AG04450 (cell line): ENCODE measurements at regions not wholly inside any gene's neighbourhood (a gene's known extent, or its start where the extent isn't known, plus 50 kb on each side); places are given as distances from the start of the nearest gene placed in this dataset.

ENCODE experiments used
- CTCF ChIA-PET: fragments of 300-600, 350-600 bp; formaldehyde crosslinking; extraction: SDS; loops from one replicate; lab custom pipeline; 2022; ENCODE audit warnings: antibody characterized with exemption, inconsistent platforms; lab: Charles Lee
- POLR2A ChIA-PET: fragments of 350-600 bp; formaldehyde crosslinking; extraction: SDS; loops from one replicate; lab custom pipeline; 2021; ENCODE audit warnings: antibody characterized with exemption, inconsistent platforms; lab: Yijun Ruan, JAX
- DNase-seq: peaks from one replicate; pipeline ENCODE4 v3.0.0-alpha.2; 2011; ENCODE audit warnings: low read depth, low spot score
- H3K27ac ChIP-seq: one replicate; pipeline ENCODE4 v1.5.1; 2012; ENCODE audit warnings: low read depth, low read length, control low read depth
- H3K27me3 ChIP-seq: one replicate; pipeline ENCODE4 v1.6.0; 2012; ENCODE audit warnings: low read length; ENCODE audit not compliant: control insufficient read depth, insufficient read depth
- H3K4me3 ChIP-seq: 2 replicates; pipeline ENCODE4 v1.5.1; 2011; ENCODE audit warnings: mild to moderate bottlenecking, low read depth, low read length, control low read depth
- H3K9me3 ChIP-seq: 2 replicates; pipeline ENCODE4 v1.5.1; 2012; ENCODE audit warnings: low read length; ENCODE audit not compliant: control insufficient read depth, insufficient read depth
- TF ChIP-seq, protein P1 (sequence below): IDR thresholded peaks from 2 replicates; pipeline ENCODE4 v1.5.1; 2011; ENCODE audit warnings: low read depth, low read length, control low read depth, inconsistent platforms

DNA sequence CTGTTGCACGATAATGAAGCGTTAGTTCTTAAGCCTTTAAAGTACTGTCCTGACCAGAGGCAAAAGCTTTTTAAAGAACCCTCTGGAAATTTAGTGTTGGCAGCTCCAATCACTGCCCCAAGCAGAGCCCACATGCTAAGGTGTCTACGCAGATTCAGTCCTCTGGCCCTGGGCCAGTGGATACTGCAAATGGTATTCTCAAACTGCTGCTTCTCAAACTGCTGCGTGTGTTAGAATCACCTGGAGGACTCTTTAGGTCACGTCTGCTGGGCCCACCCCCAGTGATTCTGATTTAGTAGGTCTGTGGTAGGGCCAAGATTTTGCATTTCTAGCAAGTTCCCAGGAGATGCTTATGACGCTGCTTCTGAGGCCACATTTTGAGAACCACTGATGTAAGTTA lies 96.0 kb upstream of the CCDC28A start:
- POLR2A ChIA-PET: no interaction called here
- H3K27ac ChIP-seq: no peak overlapping the region

DNA sequence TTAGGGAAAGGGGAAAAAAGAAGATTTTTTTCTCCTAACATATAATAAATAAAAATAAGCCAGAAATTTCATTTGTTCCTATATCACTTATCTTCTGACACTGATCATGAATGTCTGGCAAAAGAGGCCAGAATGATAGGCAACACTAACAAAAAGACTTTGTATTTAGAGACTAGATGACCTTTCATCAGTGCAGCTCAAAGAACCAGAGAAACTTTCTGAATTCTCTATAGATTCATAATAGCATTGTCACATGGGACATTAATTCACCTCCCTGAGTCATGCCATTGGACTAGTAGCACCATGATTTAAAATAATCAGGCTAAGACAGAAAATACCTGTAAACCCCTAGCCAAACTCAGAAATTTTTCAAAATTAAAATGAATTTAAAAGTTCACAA lies 95.4 kb upstream of the CCDC28A start:
- Histone ChIP-seq H3K27ac (no peak overlapping the region), H3K9me3 (no peaks in the 10 kb centered on the region), H3K27me3 (no peaks in the 10 kb centered on the region), H3K4me3 (no peak overlapping the region)
- ChIA-PET POLR2A (no interaction called here), CTCF (interaction anchor here (1.0 to 1.3 kb wide), 2 partner anchors 86 to 89 kb away, joined by 3 to 4 read pairs; no protein-coding TSS in a partner anchor)
- TF ChIP-seq, protein P1, sequence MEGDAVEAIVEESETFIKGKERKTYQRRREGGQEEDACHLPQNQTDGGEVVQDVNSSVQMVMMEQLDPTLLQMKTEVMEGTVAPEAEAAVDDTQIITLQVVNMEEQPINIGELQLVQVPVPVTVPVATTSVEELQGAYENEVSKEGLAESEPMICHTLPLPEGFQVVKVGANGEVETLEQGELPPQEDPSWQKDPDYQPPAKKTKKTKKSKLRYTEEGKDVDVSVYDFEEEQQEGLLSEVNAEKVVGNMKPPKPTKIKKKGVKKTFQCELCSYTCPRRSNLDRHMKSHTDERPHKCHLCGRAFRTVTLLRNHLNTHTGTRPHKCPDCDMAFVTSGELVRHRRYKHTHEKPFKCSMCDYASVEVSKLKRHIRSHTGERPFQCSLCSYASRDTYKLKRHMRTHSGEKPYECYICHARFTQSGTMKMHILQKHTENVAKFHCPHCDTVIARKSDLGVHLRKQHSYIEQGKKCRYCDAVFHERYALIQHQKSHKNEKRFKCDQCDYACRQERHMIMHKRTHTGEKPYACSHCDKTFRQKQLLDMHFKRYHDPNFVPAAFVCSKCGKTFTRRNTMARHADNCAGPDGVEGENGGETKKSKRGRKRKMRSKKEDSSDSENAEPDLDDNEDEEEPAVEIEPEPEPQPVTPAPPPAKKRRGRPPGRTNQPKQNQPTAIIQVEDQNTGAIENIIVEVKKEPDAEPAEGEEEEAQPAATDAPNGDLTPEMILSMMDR: no peak
- DNase-seq: no peak

More for the DNA sequence above, 96.0 kb upstream of the CCDC28A start:
- no peak overlapping the region for H3K4me3 ChIP-seq
- TF ChIP-seq, protein P1: no peak
- CTCF ChIA-PET: interaction anchor here (1.0 to 1.3 kb wide), 2 partner anchors 86 to 88 kb away, joined by 3 to 4 read pairs; no protein-coding TSS in a partner anchor
- H3K9me3 ChIP-seq: no peaks in the 10 kb centered on the region
- no peaks in the 10 kb centered on the region for H3K27me3 ChIP-seq
- DNase-seq: no peak

DNA sequence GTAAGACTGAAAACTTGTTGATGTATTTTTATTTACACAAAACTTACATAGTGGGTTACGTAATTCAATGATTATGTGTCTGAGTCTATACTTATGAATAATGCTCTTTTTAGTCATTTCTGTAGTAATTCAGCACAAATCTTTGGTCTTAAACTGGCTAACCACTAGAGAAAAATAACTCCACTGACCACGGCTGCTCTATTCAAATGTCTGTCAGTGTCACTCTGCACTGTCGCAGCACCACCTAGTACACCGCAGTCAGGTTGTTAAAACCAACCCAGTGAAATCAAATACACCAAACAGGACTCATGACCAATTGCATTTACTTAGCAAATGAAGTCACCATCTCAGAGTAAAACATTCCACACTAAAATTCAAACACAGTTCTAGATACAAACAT lies 93.5 kb upstream of the CCDC28A start:
- no peak for DNase-seq
- H3K4me3 ChIP-seq: no peak overlapping the region
- ChIA-PET POLR2A (no interaction called here), CTCF (interaction anchor here (0.8 to 2.2 kb wide), 2 partner anchors 12 to 91 kb away, joined by 3 to 13 read pairs; no protein-coding TSS in a partner anchor)
- TF ChIP-seq, protein P1: no peak
- no peaks in the 10 kb centered on the region for H3K27me3 ChIP-seq
- H3K27ac ChIP-seq: no peak overlapping the region
- no peaks in the 10 kb centered on the region for H3K9me3 ChIP-seq

- Histone ChIP-seq H3K4me3 (no peak overlapping the region), H3K27ac (no peak overlapping the region), H3K9me3 (no peaks in the 10 kb centered on the region), H3K27me3 (no peaks in the 10 kb centered on the region)
- CTCF ChIA-PET: no interaction called here
- DNase-seq: no peak
- TF ChIP-seq, protein P1: no peak
- POLR2A ChIA-PET: no interaction called here
These were observed 91.9 kb upstream of the CCDC28A start for GRCh38 chr6:138681627-138682026.

DNA sequence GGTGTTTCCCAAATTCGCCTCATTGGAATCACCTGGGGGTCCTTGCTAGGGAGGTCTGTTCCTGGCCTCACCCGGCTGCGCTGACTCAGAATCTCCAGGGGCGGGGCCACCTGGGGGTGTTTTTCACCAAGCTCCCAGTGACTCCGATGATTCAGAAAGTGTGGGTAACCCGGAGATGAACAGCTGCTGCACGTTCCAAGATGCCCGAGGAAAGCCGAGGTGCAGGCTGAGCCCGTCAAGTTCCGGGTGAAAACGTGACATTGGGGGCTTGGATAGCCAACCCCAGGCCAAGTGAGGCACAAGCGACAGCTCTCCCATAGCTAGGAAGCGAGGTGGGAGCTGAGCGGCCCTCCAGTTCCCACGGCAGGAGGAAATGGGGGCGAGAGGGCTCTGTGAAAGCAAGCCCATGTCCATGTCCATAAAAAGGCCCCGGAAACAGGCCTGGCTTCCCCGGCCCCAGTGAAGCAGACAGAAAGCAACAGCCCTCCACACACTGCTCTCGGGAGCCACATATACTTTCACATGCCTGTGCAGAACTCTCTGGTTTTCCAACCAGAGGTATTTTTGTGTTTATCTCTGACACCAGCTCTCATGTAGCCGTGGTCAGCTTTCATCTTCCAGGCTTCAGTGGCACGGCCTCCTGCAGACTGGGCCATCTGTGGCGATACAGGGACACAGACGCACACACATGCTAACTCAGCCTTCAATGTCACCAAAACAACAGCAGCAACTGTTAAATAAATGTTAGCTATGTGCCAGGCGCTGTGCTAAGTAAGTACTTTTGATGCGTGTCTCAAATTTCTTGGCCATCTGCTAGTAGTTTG lies 90.7 kb upstream of the CCDC28A start:
- no peaks in the 10 kb centered on the region for H3K9me3 ChIP-seq
- no peaks in the 10 kb centered on the region for H3K27me3 ChIP-seq
- peak overlapping the region; percentile 45 for H3K4me3 ChIP-seq
- CTCF ChIA-PET: interaction anchor here (0.6 to 1.9 kb wide), 5 partner anchors 9 to 93 kb away, joined by 3 to 14 read pairs (median 5); no protein-coding TSS in a partner anchor
- H3K27ac ChIP-seq: peak overlapping the region; percentile 99
- DNase-seq: peak; percentile 61
- POLR2A ChIA-PET: interaction anchor here (0.6 to 1.6 kb wide), 4 partner anchors 9 to 159 kb away, joined by 3 to 10 read pairs (median 6); no protein-coding TSS in a partner anchor
- TF ChIP-seq, protein P1: no peak
